T-helper 2 cell treated with Interferon-gamma antibody and Interleukin-4, amounts not matched to agents 5 μg/mL and 100 μg/mL, for 36 hours (primary cell): ENCODE measurements at regions not wholly inside any gene's neighbourhood (a gene's known extent, or its start where the extent isn't known, plus 50 kb on each side); places are given as distances from the start of the nearest gene placed in this dataset.

ENCODE experiments used
- DNase-seq: peaks from one replicate; pipeline ENCODE4 v3.0.0; 2021; ENCODE audit warnings: low spot score
- H3K27ac Mint-ChIP-seq: one replicate; pipeline ENCODE4 v1.8.0; 2021; ENCODE audit warnings: mild to moderate bottlenecking, mixed read lengths
- H3K27me3 Mint-ChIP-seq: one replicate; pipeline ENCODE4 v1.8.0; 2021; ENCODE audit warnings: low read depth, mixed read lengths
- H3K36me3 Mint-ChIP-seq: one replicate; pipeline ENCODE4 v1.8.0; 2021; ENCODE audit warnings: low read depth, mixed read lengths
- H3K4me1 Mint-ChIP-seq: one replicate; pipeline ENCODE4 v1.8.0; 2021; ENCODE audit warnings: low read depth, mixed read lengths
- H3K4me3 Mint-ChIP-seq: one replicate; pipeline ENCODE4 v1.8.0; 2022; ENCODE audit warnings: mild to moderate bottlenecking, moderate library complexity, mixed read lengths
- H3K9me3 Mint-ChIP-seq: one replicate; pipeline ENCODE4 v1.8.0; 2021; ENCODE audit warnings: mixed read lengths

DNA sequence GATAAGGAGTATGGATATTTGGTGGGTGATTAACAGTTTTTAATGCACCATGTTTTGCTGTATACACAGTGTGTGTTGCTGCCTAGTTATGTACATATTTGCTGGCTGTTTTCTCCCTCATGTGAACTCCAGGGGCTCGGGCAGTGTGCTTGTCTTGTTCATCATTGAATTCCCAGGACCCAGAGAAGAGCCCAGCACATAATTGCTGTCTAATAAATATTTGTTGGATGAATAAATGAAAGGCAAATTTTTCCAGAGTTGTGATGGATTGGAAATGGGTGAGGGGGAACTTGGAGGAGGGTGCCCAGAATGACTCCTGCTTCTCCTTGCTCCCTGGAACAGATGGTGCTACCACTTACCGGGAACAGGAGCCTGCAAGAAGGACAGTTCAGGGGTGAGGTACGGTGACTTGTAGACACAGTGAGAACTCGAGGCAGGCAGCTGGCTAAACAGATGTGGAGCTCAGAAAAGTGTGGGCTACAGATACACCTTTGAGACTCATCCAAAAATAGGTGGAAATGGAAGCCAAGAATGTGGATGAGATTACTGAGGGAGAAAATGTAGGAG, 586.8 kb upstream of the MGMT start:
- Mint-ChIP-seq H3K4me3 (no peak overlapping the region), H3K4me1 (no peaks in the 10 kb centered on the region), H3K9me3 (no peaks in the 10 kb centered on the region), H3K27me3 (peaks cover 5% of the 10 kb centered on the region), H3K27ac (no peak overlapping the region), H3K36me3 (no peaks in the 10 kb centered on the region)
- DNase-seq, result no peak

- Mint-ChIP-seq H3K4me1 (no peaks in the 10 kb centered on the region), H3K4me3 (no peak overlapping the region), H3K27ac (no peak overlapping the region), H3K9me3 (no peaks in the 10 kb centered on the region), H3K36me3 (no peaks in the 10 kb centered on the region), H3K27me3 (peaks cover 5% of the 10 kb centered on the region)
- DNase-seq, result no peak
Observed at GRCh38 chr10:128881086-128881485, 586.0 kb upstream of the MGMT start.

DNA sequence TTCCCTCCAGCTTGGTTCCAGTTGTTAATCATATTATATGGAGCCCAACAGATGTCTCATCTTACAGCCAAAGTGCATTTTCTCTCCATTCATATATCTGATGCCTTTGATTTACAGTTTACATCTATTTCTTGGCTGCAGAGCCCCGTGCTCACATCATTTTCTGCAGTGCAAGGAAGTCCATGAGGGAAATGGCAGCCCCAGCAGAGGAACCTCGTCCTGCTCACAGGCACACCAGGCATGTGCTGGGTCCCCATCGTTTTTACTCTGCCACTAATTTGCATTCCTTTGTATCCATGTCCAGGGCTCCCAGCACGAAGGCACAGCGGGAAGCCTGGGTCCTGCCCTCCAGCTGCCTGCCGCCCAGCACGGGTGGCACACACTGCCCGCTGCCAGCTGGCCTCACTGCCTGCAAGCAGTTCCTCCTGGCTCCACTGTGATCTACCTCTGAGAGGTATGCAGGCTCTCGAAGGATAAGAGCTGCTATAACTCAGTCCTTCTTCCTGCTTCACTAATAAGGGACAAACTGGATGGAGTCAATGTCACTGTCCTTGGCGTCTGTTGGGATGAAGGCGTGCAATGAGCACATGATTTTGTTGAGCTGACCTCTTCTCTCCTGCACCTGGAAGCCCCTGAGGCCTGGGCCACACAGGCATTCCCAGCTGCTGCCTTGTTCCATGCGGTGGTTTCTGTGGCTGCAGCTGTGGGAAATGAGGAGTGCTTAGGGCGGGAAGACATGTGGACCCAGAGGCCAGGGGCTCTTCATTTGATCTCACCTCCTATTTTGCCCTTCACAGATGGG, 583.6 kb upstream of the MGMT start:
- no peaks in the 10 kb centered on the region for H3K36me3 Mint-ChIP-seq
- DNase-seq, result no peak
- no peak overlapping the region for H3K27ac Mint-ChIP-seq
- no peak overlapping the region for H3K4me3 Mint-ChIP-seq
- no peaks in the 10 kb centered on the region for H3K4me1 Mint-ChIP-seq
- H3K27me3 Mint-ChIP-seq, result peaks cover 2% of the 10 kb centered on the region
- peaks cover 3% of the 10 kb centered on the region for H3K9me3 Mint-ChIP-seq

DNA sequence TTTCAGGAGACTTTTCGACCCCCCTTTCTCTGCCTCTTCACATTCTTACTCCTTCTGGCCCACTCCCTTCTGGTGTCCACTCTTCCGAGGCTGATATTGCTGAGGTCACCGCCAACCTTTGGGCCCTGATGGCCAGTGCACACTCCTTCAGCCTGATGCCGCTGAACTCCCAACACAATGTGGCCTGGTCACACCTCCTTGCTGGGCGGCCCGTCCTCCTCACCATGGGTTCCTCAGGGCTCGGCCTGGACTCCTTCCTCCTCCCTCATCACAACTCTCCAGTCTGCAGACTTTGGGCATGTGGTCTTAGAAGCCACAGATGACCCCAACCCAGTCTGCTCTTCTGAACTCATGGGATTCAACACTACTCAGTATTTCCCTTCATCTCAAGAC, 583.0 kb upstream of the MGMT start:
- Mint-ChIP-seq H3K4me3 (no peak overlapping the region), H3K27ac (no peak overlapping the region), H3K4me1 (no peaks in the 10 kb centered on the region), H3K36me3 (no peaks in the 10 kb centered on the region), H3K9me3 (peaks cover 8% of the 10 kb centered on the region), H3K27me3 (peaks cover 2% of the 10 kb centered on the region)
- DNase-seq, result no peak

GRCh38 chr10:128884496-128885072, 582.5 kb upstream of the MGMT start:
- Mint-ChIP-seq H3K4me3 (no peak overlapping the region), H3K27ac (no peak overlapping the region), H3K4me1 (no peaks in the 10 kb centered on the region), H3K9me3 (peaks cover 8% of the 10 kb centered on the region), H3K27me3 (peaks cover 2% of the 10 kb centered on the region), H3K36me3 (no peaks in the 10 kb centered on the region)
- no peak for DNase-seq

DNA sequence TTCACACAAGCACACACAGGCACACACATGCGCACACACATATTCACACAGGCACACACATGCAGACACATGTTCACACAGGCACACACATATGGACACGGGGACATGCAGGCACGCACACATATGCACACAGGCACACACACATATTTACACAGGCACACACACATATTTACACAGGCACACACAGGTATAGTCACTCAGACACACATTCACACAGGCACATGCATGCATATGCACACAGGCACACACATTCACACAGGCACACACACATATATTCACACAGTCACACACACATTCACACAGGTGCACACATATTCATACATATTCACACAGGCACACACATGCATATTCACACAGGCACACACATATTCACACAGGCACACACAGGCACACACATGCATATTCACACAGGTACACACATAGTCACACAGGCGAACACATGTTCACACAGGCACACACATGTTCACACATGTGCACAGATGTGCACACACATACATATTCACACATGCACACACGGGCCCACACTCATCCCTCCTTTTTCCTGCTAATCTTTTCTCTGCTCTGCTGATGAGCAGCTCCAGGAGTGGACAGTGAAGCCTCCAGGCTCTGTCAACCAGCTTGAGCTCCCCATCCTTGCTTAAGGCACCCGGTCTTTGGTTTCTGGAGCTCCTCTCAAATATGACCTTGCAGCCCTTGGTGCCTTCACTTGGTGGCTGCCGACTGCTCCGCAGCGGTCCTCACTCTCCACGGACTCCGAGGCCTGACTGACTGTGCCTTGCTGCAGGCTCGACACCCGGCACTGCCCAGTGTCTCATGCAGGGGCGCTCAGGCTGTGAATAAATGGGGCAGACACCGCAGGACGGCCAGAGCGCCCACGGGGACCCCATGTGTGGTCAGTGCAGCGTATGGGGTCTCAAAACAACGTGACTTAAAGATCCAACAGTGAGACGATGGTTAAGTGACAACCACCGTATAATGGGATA, 581.2 kb upstream of the MGMT start:
- DNase-seq, result no peak
- Mint-ChIP-seq H3K27ac (no peak overlapping the region), H3K4me3 (no peak overlapping the region), H3K4me1 (no peaks in the 10 kb centered on the region), H3K9me3 (peaks cover 8% of the 10 kb centered on the region), H3K27me3 (peaks cover 2% of the 10 kb centered on the region), H3K36me3 (no peaks in the 10 kb centered on the region)

DNA sequence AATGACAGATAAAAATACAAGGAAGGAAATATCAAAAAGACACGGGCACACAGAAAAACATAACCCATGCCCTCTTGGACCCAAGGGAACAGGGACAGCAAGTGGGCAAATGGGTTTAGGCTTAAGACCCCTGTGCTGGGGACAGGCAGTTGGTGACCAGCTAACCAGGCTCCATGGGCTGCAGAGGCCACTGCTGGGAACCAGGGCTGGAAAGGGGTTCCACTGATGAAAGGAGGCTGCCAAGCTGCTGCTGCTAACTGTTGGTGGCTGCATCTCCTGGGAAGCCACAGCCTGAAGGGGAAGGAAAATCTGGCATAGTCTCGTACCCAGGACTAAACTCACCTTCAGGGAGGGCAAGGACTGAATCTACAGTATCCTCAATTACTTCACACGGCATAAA, 579.2 kb upstream of the MGMT start:
- H3K27me3 Mint-ChIP-seq, result no peaks in the 10 kb centered on the region
- no peaks in the 10 kb centered on the region for H3K36me3 Mint-ChIP-seq
- H3K4me1 Mint-ChIP-seq, result no peaks in the 10 kb centered on the region
- H3K4me3 Mint-ChIP-seq, result no peak overlapping the region
- no peak overlapping the region for H3K27ac Mint-ChIP-seq
- DNase-seq, result no peak
- H3K9me3 Mint-ChIP-seq, result peaks cover 8% of the 10 kb centered on the region

- Mint-ChIP-seq H3K4me1 (no peaks in the 10 kb centered on the region), H3K4me3 (no peak overlapping the region), H3K27me3 (no peaks in the 10 kb centered on the region), H3K9me3 (peaks cover 8% of the 10 kb centered on the region), H3K27ac (no peak overlapping the region), H3K36me3 (no peaks in the 10 kb centered on the region)
- DNase-seq, result no peak
Observed at GRCh38 chr10:128892005-128892404, 575.0 kb upstream of the MGMT start.

DNA sequence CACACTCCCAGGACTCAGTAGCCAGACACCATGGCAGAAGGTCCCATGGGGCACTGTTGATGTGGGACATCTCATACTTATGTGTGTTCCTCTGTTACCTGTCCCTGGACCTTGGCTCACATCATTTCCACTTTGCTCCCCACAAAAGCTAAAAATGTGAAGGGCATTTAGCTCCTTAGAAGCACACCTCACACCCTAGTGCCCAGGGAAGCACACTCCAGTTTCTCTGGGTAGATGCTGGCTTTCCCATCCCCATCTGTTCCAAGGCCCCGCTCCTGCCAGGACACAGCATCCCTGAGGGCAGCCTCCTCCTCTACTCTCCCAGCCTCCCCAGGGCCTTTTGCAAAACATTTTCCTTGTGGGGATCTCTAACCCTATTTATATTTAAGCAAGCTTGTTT, 572.4 kb upstream of the MGMT start:
- Mint-ChIP-seq H3K9me3 (no peaks in the 10 kb centered on the region), H3K27ac (no peak overlapping the region), H3K27me3 (no peaks in the 10 kb centered on the region)

DNA sequence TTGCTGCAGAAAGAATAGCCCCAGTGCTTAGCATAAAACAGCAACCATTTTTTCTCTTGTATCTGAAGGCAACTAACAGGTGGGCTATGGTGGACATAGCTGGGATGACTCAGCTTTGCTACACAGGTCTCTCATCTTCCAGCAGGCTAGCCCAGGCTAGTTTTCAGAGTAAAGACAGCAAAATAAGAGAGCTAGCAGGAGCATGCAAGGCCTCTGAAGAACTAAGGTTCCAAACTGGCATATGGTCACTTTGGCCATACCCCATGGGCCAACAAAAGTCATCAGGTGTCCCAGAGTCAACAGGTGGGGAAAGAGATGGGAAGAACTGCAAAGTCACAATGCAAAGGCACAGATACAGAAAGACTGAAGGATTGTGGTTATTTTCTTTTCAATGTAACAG, 571.6 kb upstream of the MGMT start:
- no peaks in the 10 kb centered on the region for H3K36me3 Mint-ChIP-seq
- H3K4me1 Mint-ChIP-seq, result no peaks in the 10 kb centered on the region
- DNase-seq, result no peak
- no peaks in the 10 kb centered on the region for H3K27me3 Mint-ChIP-seq
- no peaks in the 10 kb centered on the region for H3K9me3 Mint-ChIP-seq
- no peak overlapping the region for H3K27ac Mint-ChIP-seq
- no peak overlapping the region for H3K4me3 Mint-ChIP-seq

More for the DNA sequence above, 572.4 kb upstream of the MGMT start:
- Mint-ChIP-seq H3K4me1 (no peaks in the 10 kb centered on the region), H3K4me3 (no peak overlapping the region), H3K36me3 (no peaks in the 10 kb centered on the region)
- DNase-seq, result no peak

- DNase-seq, result no peak
- H3K27ac Mint-ChIP-seq, result no peak overlapping the region
Observed at GRCh38 chr10:128896116-128896795, 570.8 kb upstream of the MGMT start.

GRCh38 chr10:128896963-128897362, 570.1 kb upstream of the MGMT start:
- no peak for DNase-seq
- Mint-ChIP-seq H3K4me1 (peaks cover 4% of the 10 kb centered on the region), H3K4me3 (no peak overlapping the region), H3K27me3 (no peaks in the 10 kb centered on the region), H3K27ac (no peak overlapping the region), H3K36me3 (no peaks in the 10 kb centered on the region), H3K9me3 (no peaks in the 10 kb centered on the region)

More at GRCh38 chr10:128896116-128896795, 570.8 kb upstream of the MGMT start:
- Mint-ChIP-seq H3K4me3 (no peak overlapping the region), H3K9me3 (no peaks in the 10 kb centered on the region), H3K27me3 (no peaks in the 10 kb centered on the region), H3K4me1 (no peaks in the 10 kb centered on the region), H3K36me3 (no peaks in the 10 kb centered on the region)

DNA sequence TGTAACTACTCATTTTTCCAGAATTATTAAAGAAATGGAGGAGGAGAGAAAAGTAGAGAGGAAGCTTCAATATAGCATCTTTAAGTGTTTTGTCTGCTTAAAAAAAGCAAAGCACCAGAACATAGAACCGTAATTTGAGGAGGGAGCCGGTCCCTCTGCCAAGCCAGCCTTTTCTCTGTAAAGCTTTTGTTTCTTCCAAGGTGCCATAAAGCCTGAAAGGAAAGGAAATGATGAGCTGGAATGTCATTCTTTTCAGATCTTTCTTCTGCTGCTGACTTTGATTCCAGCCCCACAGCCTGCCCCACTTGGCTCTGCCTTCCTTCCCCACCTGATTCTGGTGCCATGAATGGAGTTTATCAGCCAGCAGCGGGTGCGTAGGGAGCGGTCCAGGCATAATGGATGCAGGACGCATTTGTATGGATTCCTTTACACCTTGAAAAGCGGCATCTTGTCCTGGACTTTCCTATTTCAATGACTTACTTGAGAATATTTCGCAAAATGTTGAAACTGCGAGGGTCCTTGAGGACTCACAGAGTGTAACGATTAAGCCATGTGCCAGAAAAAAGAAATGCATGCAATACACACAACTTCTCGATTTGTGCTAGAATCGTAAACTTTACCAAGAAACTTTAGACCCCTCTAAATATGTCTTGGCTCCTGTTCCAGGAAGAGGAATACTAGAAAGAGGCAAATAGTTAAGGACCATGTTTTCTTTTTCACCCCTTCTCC, 569.5 kb upstream of the MGMT start:
- DNase-seq, result no peak
- Mint-ChIP-seq H3K27me3 (no peaks in the 10 kb centered on the region), H3K36me3 (no peaks in the 10 kb centered on the region), H3K9me3 (no peaks in the 10 kb centered on the region), H3K4me1 (peaks cover 10% of the 10 kb centered on the region), H3K27ac (no peak overlapping the region), H3K4me3 (no peak overlapping the region)
